Heart right ventricle (tissue), 16 donors: ENCODE measurements at regions not wholly inside any gene's neighbourhood (a gene's known extent, or its start where the extent isn't known, plus 50 kb on each side); places are given as distances from the start of the nearest gene placed in this dataset.

Experiments
- ATAC-seq, 8 donors: fragments of 200-7000 bp; cut with Tn5 transposase; one replicate each; pipeline ENCODE4 v1.9.1; 2020; ENCODE audit warnings: mild to moderate bottlenecking in 8 of 8, moderate library complexity in 8 of 8, moderate number of reproducible peaks in 1 of 8
- DNase-seq, 2 donors: peaks; one replicate each; pipeline ENCODE4 v3.0.0-alpha.2; 2020
- H3K27ac ChIP-seq, 10 donors: fragments of 200-600 bp; sonication (generic) in 2 of 10; one replicate each; pipeline versions ENCODE4 v1.5.0 to v1.8.0; 2020 to 2022; ENCODE audit warnings: mild to moderate bottlenecking in 3 of 10
- H3K27me3 ChIP-seq, 7 donors: fragments of 200-600 bp; one replicate each; pipeline ENCODE4 v1.8.0; 2021 to 2022; ENCODE audit warnings: mild to moderate bottlenecking in 2 of 7
- H3K36me3 ChIP-seq, 9 donors: fragments of 200-600 bp; sonication (generic) in 1 of 9; one replicate each; pipeline versions ENCODE4 v1.5.0 to v1.8.0; 2020 to 2022; ENCODE audit warnings: mild to moderate bottlenecking in 2 of 9
- H3K4me1 ChIP-seq, 9 donors: fragments of 200-600 bp; sonication (generic) in 1 of 9; one replicate each; pipeline versions ENCODE4 v1.5.0 to v1.8.0; 2020 to 2022; ENCODE audit warnings: mild to moderate bottlenecking in 4 of 9
- H3K4me3 ChIP-seq, 10 donors: fragments of 200-600 bp; sonication (generic) in 2 of 10; one replicate each; pipeline versions ENCODE4 v1.5.0 to v1.8.0; 2020 to 2022; ENCODE audit warnings: mild to moderate bottlenecking in 7 of 10, moderate library complexity in 2 of 10
- H3K9me3 ChIP-seq, 11 donors: fragments of 200-600 bp in 10 of 11; sonication (generic) in 2 of 11; one replicate each; pipeline versions ENCODE4 v1.5.0 to v1.8.0; 2013 to 2022; ENCODE audit warnings: mild to moderate bottlenecking in 2 of 11, control low read depth in 1 of 11, moderate library complexity in 1 of 11
- CTCF ChIP-seq, 9 donors: fragments of 200-600 bp; sonication (generic) in 2 of 9; IDR thresholded peaks; one replicate each; pipeline versions ENCODE4 v1.5.0 to v1.8.0; 2021 to 2022; ENCODE audit warnings: antibody characterized with exemption in 9 of 9, mild to moderate bottlenecking in 5 of 9, moderate library complexity in 1 of 9
- WGBS, 2 donors: extraction: QIAGEN DNeasy Blood & Tissue Kit; methylation state at CpG; one replicate each; pipeline ENCODE4 v1.1.7; 2013; ENCODE audit warnings: inconsistent platforms in 1 of 2; 5-methylcytosine and 5-hydroxymethylcytosine counted together
- intact Hi-C, 10 donors: fragments of 100-400 bp; cut with DNase I; formaldehyde crosslinking; loops; one replicate each; pipeline versions ENCODE4 v1.11.1 to v1.14.2; 2022
- donor health status: Arrhythmogenic right ventricular cardiomyopathy.
- donor health status: ischemic (EF 13 %, LVEDD 7.1; RV severe dilation, severe dysfunction).
- donor health status: healthy with polysubstance abuse.
- donor health status: DM: no; HTN: yes; CAD: no.
- donor health status: DM: no; HTN: no; CAD: no.
- donor health status: ischemic (EF 25% LVEDD 6.9; RV normal size, moderate dysfunction).
- donor health status: ischemic (EF 25% LVEDD 5.7; RV mildly dilated, moderate dysfunction).
- donor health status: healthy.
- donor health status: DM: yes; HTN: yes; CAD: no.
- donor health status: Ischemic cardiomyopathy.
- donor health status: ischemic (EF 35%, LVEDD 5.7; RV mildly dilated, moderate dysfunction).
- donor health status: nonischemic (EF 11% LVEDD 7.7; RV severe dilation, severe dysfunction).
- donor health status: DM: yes; HTN: yes; CAD: no.
- donor health status: PGD.
- donor health status: ischemic (EF 29% LVEDD 5.4; RV normal size, mild dysfunction).
- donor health status: nonischemic (EF 23%, LVEDD 6.1; RV moderate dilation, normal function).

GRCh38 chr20:7389216-7389615 is 551.0 kb downstream of the HAO1 start:
- DNase-seq (no peak), ATAC-seq (no peak)
- intact Hi-C loops, result no loop called here
- H3K27me3 ChIP-seq, result no peaks in the 10 kb centered on the region
- no peaks in the 10 kb centered on the region for H3K36me3 ChIP-seq
- H3K4me1 ChIP-seq, result no peaks in the 10 kb centered on the region
- H3K27ac ChIP-seq, result no peak overlapping the region
- H3K4me3 ChIP-seq, result no peak overlapping the region
- TF ChIP-seq CTCF (IDR thresholded peaks at IDR 0.05), result no peak
- H3K9me3 ChIP-seq, result no peaks in the 10 kb centered on the region

GRCh38 chr20:7392542-7393206 is 547.6 kb downstream of the HAO1 start:
- no peak for TF ChIP-seq CTCF (IDR thresholded peaks at IDR 0.05)
- intact Hi-C loops, result no loop called here
- Histone ChIP-seq H3K36me3 (no peaks in the 10 kb centered on the region), H3K27me3 (peaks cover 0 to 27% (median 5%) of the 10 kb centered on the region in 7 donors), H3K4me3 (no peak overlapping the region), H3K4me1 (no peaks in the 10 kb centered on the region), H3K9me3 (peaks cover 0 to 6% (median 0%) of the 10 kb centered on the region in 11 donors), H3K27ac (no peak overlapping the region)
- no peak for ATAC-seq
- no peak for DNase-seq
- 75 to 78% methylated on average over 4 of the region's 4 CpGs for WGBS, 2 donors

- Histone ChIP-seq H3K4me1 (peaks cover 0 to 11% (median 0%) of the 10 kb centered on the region in 9 donors), H3K9me3 (peaks cover 0 to 9% (median 0%) of the 10 kb centered on the region in 11 donors), H3K36me3 (no peaks in the 10 kb centered on the region), H3K27ac (no peak overlapping the region), H3K4me3 (no peak overlapping the region), H3K27me3 (peaks cover 0 to 34% (median 6%) of the 10 kb centered on the region in 7 donors)
- DNase-seq (no peak), ATAC-seq (no peak)
- intact Hi-C loops, result no loop called here
- 48 to 54% methylated on average over 6 of the region's 6 CpGs for WGBS, 2 donors
- no peak for TF ChIP-seq CTCF (IDR thresholded peaks at IDR 0.05)
Measured at GRCh38 chr20:7399114-7399513, 541.1 kb downstream of the HAO1 start.

- Histone ChIP-seq H3K27ac (no peak overlapping the region), H3K27me3 (peaks cover 0 to 37% (median 6%) of the 10 kb centered on the region in 7 donors), H3K36me3 (no peaks in the 10 kb centered on the region), H3K9me3 (peaks cover 0 to 9% (median 0%) of the 10 kb centered on the region in 11 donors), H3K4me3 (no peak overlapping the region), H3K4me1 (peaks cover 0 to 11% (median 0%) of the 10 kb centered on the region in 9 donors)
- DNase-seq (no peak), ATAC-seq (no peak)
- no peak for TF ChIP-seq CTCF (IDR thresholded peaks at IDR 0.05)
- intact Hi-C loops, result no loop called here
- 9 to 13% methylated on average over 3 of the region's 3 CpGs for WGBS, 2 donors
Measured at GRCh38 chr20:7399575-7399974, 540.7 kb downstream of the HAO1 start.
